Omental fat pad (tissue), 3 donors: ENCODE measurements at regions not wholly inside any gene's neighbourhood (a gene's known extent, or its start where the extent isn't known, plus 50 kb on each side); places are given as distances from the start of the nearest gene placed in this dataset.

Source experiments
- ATAC-seq: fragments of 150-250 bp; one replicate; pipeline ENCODE4 v1.9.1; 2016; ENCODE audit warnings: mild to moderate bottlenecking, moderate library complexity; ENCODE audit not compliant: low FRiP score
- DNase-seq: peaks from one replicate; pipeline ENCODE4 v3.0.0-alpha.2; 2019; ENCODE audit warnings: low spot score
- CTCF ChIP-seq, 3 donors: fragments of 450-650 bp; IDR thresholded peaks; one replicate each; pipeline ENCODE4 v1.5.1; 2016 to 2017; ENCODE audit warnings: antibody characterized with exemption in 3 of 3, mild to moderate bottlenecking in 3 of 3, moderate library complexity in 2 of 3

- DNase-seq (no peak), ATAC-seq (no peak)
- TF ChIP-seq CTCF (IDR thresholded peaks at IDR 0.05), result no peak
Measured at GRCh38 chr4:55017406-55017805, 108.0 kb downstream of the KDR start.

GRCh38 chr4:55016131-55016530 is 109.3 kb downstream of the KDR start:
- ATAC-seq (no peak), DNase-seq (no peak)
- TF ChIP-seq CTCF (IDR thresholded peaks at IDR 0.05), result no peak

- ATAC-seq (no peak), DNase-seq (no peak)
Measured at GRCh38 chr4:55014876-55015275, 110.5 kb downstream of the KDR start.

GRCh38 chr4:55013431-55013955 is 111.9 kb downstream of the KDR start:
- TF ChIP-seq CTCF (IDR thresholded peaks at IDR 0.05), result no peak
- ATAC-seq (no peak), DNase-seq (no peak)

More at GRCh38 chr4:55014876-55015275, 110.5 kb downstream of the KDR start:
- no peak for TF ChIP-seq CTCF (IDR thresholded peaks at IDR 0.05)

GRCh38 chr4:55012363-55013230 is 112.8 kb downstream of the KDR start:
- ATAC-seq (no peak), DNase-seq (no peak)
- TF ChIP-seq CTCF (IDR thresholded peaks at IDR 0.05), result no peak

GRCh38 chr4:55011761-55012160 is 113.6 kb downstream of the KDR start:
- no peak for DNase-seq
- no peak for TF ChIP-seq CTCF (IDR thresholded peaks at IDR 0.05)
- no peak for ATAC-seq

GRCh38 chr4:55010550-55010949 is 114.8 kb downstream of the KDR start:
- no peak for TF ChIP-seq CTCF (IDR thresholded peaks at IDR 0.05)
- DNase-seq (no peak), ATAC-seq (no peak)
